Activated naive CD8-positive, alpha-beta T cell treated with anti-CD3 and anti-CD28 coated beads, Interleukin-2, amount 10 ng/mL, durations not matched to agents 7 days and 5 days (primary cell): ENCODE measurements at regions not wholly inside any gene's neighbourhood (a gene's known extent, or its start where the extent isn't known, plus 50 kb on each side); places are given as distances from the start of the nearest gene placed in this dataset.

Source experiments
- ATAC-seq: fragments of 150-1000 bp; cut with Tn5 transposase; one replicate; pipeline ENCODE4 v1.10.0; 2021; ENCODE audit warnings: low read depth, moderate library complexity
- POLR2A ChIA-PET: fragments of 350-600 bp; sonication (Branson Sonifier 250); formaldehyde crosslinking; loops from one replicate; lab custom pipeline; 2021; ENCODE audit warnings: antibody characterized with exemption; lab: Charles Lee
- DNase-seq: peaks from one replicate; pipeline ENCODE4 v3.0.0; 2021
- H3K27ac Mint-ChIP-seq: one replicate; pipeline ENCODE4 v1.8.0; 2022; ENCODE audit warnings: mild to moderate bottlenecking, mixed read lengths
- H3K27me3 Mint-ChIP-seq: one replicate; pipeline ENCODE4 v1.8.0; 2022; ENCODE audit warnings: mild to moderate bottlenecking, moderate library complexity, mixed read lengths
- H3K36me3 Mint-ChIP-seq: one replicate; pipeline ENCODE4 v1.8.0; 2021; ENCODE audit warnings: mild to moderate bottlenecking, mixed read lengths
- H3K4me1 Mint-ChIP-seq: one replicate; pipeline ENCODE4 v1.8.0; 2021; ENCODE audit warnings: mixed read lengths
- H3K4me3 Mint-ChIP-seq: one replicate; pipeline ENCODE4 v1.8.0; 2022; ENCODE audit warnings: mild to moderate bottlenecking, moderate library complexity, mixed read lengths
- H3K9me3 Mint-ChIP-seq: one replicate; pipeline ENCODE4 v1.8.0; 2021; ENCODE audit warnings: mixed read lengths

DNA sequence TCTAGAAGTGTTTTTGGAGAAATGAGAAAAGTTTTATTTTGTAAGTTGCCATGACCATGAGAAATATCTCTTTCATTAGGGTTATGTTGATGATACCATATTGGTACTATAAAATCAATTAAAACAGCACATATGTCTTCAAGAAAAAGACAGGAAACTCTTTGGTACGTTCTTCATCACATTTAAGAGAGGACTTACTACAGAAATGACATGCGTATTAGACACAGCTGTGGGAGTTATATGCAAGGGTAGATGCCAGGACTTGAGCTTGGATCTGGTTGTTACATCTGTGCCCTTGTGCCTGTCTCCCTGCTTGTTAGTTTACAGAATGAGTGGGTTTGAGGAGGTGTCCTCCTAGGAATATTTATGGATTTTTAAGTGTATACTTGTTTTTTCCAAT is 103.4 kb upstream of the P2RY1 start:
- DNase-seq (no peak), ATAC-seq (no peak)
- POLR2A ChIA-PET, result no interaction called here
- peaks cover 2% of the 10 kb centered on the region for H3K9me3 Mint-ChIP-seq
- peaks cover 18% of the 10 kb centered on the region for H3K27me3 Mint-ChIP-seq
- H3K36me3 Mint-ChIP-seq, result peaks cover 1% of the 10 kb centered on the region
- no peak overlapping the region for H3K27ac Mint-ChIP-seq
- H3K4me1 Mint-ChIP-seq, result peaks cover 3% of the 10 kb centered on the region
- no peak overlapping the region for H3K4me3 Mint-ChIP-seq

DNA sequence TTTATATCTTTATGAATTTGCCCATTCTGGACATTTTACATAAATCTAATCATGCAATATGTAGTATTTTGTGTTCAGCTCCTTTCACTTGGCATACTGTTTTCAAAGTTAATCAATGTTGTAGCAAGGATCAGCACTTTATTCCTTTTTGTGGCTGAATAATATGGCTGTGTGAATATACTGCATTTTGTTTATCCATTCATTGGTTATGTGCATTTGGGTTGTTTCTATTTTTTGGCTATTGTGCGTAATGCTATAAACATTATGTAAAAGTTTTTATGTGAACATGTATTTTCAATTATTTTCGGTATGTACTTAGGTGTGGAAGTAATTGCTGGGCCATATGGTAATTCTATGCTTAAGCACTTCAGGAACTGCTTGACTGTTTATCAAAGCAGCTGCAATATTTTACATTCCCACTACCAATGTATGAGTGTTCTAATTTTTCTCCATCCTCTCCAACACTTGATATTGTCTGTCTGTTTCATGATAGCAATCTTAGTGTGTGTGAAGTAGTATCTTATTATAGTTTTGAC is 101.3 kb upstream of the P2RY1 start:
- Mint-ChIP-seq H3K9me3 (no peaks in the 10 kb centered on the region), H3K27ac (no peak overlapping the region), H3K36me3 (no peaks in the 10 kb centered on the region), H3K4me3 (no peak overlapping the region), H3K4me1 (peaks cover 11% of the 10 kb centered on the region), H3K27me3 (peaks cover 18% of the 10 kb centered on the region)
- ATAC-seq (no peak), DNase-seq (no peak)
- POLR2A ChIA-PET, result no interaction called here

DNA sequence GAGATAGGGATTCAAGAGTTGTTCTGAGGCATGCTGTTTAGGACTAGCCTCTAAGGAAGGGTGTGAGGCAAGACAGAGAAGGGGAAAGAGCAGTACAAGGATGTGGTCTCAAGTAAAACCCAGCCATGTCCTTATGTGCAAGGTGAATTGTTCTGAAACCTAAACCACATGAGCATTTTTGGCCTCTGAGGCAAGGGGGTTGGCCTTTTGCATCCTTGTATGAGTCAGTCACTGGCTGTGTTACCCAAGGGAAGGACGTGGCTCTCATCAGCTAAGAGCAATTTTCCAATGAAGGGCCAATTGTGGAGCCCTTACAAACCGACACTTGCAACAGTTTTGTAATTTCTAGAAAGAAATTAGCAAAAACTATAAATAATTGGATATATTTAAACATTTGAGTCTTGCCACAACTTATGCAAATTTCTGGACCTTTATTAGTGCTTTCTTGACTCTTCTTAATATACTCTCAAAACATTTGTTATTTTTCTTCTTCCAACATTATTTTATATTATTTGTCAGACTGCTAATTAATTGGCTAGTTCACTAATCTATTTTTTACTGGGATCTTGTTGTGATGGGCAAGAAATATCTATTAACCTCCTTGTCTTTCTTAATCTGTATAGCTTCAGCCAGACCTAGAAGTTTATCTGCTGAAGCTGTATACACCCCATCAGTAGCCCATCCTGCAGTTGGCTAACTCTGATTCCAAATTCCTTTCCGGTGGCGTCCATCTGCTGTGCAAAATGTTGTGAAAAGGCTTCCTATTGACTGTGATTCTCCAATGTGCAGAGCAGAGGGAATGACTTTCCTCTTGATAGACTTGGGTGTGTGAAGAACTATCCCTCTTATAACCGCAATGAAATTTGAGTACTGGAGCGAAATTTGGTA is 97.7 kb upstream of the P2RY1 start:
- H3K27ac Mint-ChIP-seq, result no peak overlapping the region
- DNase-seq (no peak), ATAC-seq (peak; percentile 94)
- H3K4me3 Mint-ChIP-seq, result no peak overlapping the region
- H3K9me3 Mint-ChIP-seq, result no peaks in the 10 kb centered on the region
- POLR2A ChIA-PET, result interaction anchor here (1.0 kb wide), 1 partner anchor 231 kb away, joined by 3 read pairs; no protein-coding TSS in a partner anchor
- H3K4me1 Mint-ChIP-seq, result peaks cover 14% of the 10 kb centered on the region
- H3K36me3 Mint-ChIP-seq, result no peaks in the 10 kb centered on the region
- peaks cover 23% of the 10 kb centered on the region for H3K27me3 Mint-ChIP-seq

DNA sequence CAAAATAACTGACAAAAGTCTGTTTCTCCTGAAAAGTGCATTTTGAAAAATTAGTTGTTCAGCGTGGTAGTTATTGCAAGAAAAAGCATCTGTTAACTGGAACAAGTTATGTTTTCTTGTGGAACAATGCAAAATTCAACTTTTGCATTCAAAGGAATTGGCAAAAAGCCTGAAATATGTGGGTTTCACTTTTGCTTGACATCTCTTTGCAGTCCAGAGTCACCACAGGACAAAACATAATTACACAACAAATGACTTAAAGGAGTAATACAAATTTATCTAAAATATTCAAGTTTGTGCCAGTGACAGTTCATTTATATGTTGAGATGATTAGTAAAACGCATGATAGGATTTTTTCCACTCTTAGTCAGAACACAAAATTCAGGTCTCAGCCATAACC is 96.3 kb upstream of the P2RY1 start:
- H3K27me3 Mint-ChIP-seq, result peaks cover 25% of the 10 kb centered on the region
- H3K27ac Mint-ChIP-seq, result no peak overlapping the region
- H3K4me3 Mint-ChIP-seq, result no peak overlapping the region
- peaks cover 14% of the 10 kb centered on the region for H3K4me1 Mint-ChIP-seq
- ATAC-seq (no peak), DNase-seq (no peak)
- no peaks in the 10 kb centered on the region for H3K9me3 Mint-ChIP-seq
- POLR2A ChIA-PET, result no interaction called here
- no peaks in the 10 kb centered on the region for H3K36me3 Mint-ChIP-seq

DNA sequence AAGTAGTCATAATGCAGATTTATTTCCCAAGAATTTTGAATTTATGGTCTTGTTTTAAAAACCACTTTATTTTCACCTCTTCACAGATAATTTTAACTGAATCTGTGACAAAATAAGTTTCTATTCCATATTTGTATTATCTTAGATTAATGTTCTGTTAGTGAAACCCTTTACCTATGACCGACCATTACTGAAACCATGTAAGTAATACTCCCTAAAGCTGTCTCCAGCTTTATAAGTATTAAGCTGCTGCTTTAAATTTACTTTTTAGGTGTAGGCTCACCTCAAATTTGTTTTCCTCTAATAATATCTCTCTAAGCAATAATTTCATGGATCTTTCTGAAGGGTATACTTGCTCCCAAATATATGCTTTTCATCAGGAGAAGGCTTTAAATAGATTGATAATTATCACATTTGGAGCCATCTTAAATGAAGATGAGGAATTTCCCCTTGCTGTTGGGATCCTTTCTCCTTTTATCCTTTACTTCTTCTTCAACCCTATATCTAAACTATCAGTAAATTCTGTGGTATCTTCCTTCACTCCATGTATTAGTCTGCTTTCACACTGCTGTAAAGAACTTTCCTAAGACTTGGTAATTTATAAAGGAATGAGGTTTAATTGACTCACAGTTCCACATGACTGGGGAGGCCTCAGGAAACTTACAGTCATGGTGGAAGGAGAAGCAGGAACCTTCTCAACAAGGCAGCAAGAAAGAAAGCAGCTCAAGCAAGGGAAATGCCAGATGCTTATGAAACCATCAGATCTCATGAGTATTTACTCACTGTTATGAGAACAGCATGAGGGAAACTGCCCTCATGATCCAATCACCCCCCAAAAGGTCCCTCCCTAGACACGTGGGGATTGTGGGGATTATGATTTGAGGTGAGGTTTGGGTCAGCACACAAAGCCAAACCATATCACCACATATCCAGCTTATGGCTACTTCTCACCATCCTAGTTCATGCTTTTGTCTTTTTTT is 92.3 kb upstream of the P2RY1 start:
- ATAC-seq (no peak), DNase-seq (no peak)
- Mint-ChIP-seq H3K4me1 (peaks cover 7% of the 10 kb centered on the region), H3K4me3 (no peak overlapping the region), H3K36me3 (no peaks in the 10 kb centered on the region), H3K27ac (no peak overlapping the region), H3K27me3 (peaks cover 12% of the 10 kb centered on the region), H3K9me3 (no peaks in the 10 kb centered on the region)
- POLR2A ChIA-PET, result no interaction called here

DNA sequence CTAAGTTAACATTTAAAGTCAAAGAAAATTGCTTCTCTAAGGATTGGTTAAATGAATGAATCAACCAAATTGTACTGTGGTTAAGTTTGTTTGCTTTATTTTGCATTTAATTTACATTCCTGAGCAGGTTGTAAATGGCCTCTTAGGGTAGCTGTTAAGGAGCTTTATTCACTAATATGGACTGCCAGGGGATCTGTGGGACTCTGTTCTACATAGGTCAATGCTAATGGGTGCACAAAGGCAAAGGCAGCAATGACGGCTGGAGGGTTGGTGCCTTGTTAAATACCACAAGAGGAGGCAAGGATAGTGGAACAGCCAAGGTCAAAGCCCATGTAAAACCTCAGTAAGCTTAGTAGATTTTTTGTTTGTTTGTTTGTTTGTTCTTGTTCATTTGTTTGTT is 89.3 kb upstream of the P2RY1 start:
- no peak for DNase-seq
- peaks cover 9% of the 10 kb centered on the region for H3K27me3 Mint-ChIP-seq
- H3K4me3 Mint-ChIP-seq, result no peak overlapping the region
- POLR2A ChIA-PET, result no interaction called here
- no peak for ATAC-seq
- H3K4me1 Mint-ChIP-seq, result no peaks in the 10 kb centered on the region
- H3K9me3 Mint-ChIP-seq, result no peaks in the 10 kb centered on the region
- no peaks in the 10 kb centered on the region for H3K36me3 Mint-ChIP-seq
- H3K27ac Mint-ChIP-seq, result no peak overlapping the region

DNA sequence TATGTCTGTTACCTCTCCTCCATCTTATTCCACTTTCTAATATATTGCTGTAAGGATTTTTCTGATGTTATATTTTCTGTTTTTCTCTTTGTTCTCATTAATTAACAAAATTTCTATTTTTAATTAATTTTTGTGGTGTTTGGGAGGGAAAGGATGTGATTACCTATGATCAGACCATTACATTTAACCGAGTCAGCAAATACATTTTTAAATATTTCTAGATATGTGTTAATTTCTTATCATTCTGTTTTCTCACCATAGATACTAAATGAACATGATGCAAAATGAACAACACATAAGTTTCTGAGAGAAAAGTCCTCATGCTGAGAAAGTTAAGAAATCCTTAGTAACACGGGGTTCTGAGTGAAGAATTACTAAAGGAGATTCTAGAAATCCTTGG is 80.6 kb upstream of the P2RY1 start:
- Mint-ChIP-seq H3K36me3 (no peaks in the 10 kb centered on the region), H3K9me3 (no peaks in the 10 kb centered on the region), H3K27ac (no peak overlapping the region), H3K4me1 (no peaks in the 10 kb centered on the region), H3K27me3 (peaks cover 8% of the 10 kb centered on the region), H3K4me3 (no peak overlapping the region)
- POLR2A ChIA-PET, result no interaction called here
- DNase-seq (no peak), ATAC-seq (no peak)

DNA sequence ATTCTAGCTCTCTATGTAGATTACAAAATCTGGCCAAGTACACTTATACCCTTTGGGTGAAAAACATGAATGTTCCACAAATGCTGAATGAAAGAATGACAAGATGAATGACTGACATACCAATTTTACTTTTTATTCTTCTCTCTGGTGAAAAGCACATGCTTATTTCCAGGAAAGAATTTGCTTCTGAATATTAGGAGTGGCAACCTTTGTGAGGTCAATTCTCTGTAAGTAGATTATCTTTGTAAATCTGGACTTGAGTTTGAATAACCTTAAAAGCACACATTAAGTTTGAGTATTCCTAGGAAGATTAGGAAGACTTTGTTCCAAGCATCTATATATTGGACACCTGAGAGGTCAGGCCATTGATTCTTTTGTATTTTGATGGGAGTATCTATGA is 78.1 kb upstream of the P2RY1 start:
- Mint-ChIP-seq H3K27me3 (peaks cover 6% of the 10 kb centered on the region), H3K4me1 (no peaks in the 10 kb centered on the region), H3K9me3 (no peaks in the 10 kb centered on the region), H3K36me3 (no peaks in the 10 kb centered on the region), H3K27ac (no peak overlapping the region), H3K4me3 (no peak overlapping the region)
- ATAC-seq (no peak), DNase-seq (no peak)
- POLR2A ChIA-PET, result no interaction called here

DNA sequence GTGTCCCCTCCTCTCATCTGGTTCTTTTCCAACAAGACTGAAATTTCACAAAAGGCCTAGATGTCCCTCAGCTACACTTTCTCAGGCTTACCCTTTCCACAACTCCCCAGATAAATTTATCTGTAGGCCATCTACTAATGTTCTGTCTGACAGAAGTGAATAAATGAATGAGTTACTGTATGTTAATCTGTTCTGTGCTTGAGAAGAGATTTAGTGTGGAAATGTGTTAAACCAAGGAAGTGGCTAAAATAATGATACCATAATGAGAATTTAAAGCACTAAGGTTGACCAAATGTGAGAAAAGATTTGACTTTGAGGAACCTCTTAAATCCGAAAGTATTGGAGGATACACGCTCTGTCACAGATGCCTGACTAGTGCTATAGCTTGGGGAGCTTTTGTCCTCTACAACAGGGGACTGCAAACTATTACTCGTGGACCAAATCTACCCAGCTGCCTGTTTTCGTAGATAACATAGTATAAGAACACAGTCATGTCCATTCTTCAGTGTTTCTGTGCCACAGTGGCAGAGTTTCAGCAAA is 74.8 kb upstream of the P2RY1 start:
- H3K27me3 Mint-ChIP-seq, result no peaks in the 10 kb centered on the region
- H3K36me3 Mint-ChIP-seq, result no peaks in the 10 kb centered on the region
- DNase-seq (no peak), ATAC-seq (no peak)
- no peak overlapping the region for H3K27ac Mint-ChIP-seq
- H3K4me1 Mint-ChIP-seq, result no peaks in the 10 kb centered on the region
- no peak overlapping the region for H3K4me3 Mint-ChIP-seq
- POLR2A ChIA-PET, result no interaction called here
- H3K9me3 Mint-ChIP-seq, result peaks cover 2% of the 10 kb centered on the region

DNA sequence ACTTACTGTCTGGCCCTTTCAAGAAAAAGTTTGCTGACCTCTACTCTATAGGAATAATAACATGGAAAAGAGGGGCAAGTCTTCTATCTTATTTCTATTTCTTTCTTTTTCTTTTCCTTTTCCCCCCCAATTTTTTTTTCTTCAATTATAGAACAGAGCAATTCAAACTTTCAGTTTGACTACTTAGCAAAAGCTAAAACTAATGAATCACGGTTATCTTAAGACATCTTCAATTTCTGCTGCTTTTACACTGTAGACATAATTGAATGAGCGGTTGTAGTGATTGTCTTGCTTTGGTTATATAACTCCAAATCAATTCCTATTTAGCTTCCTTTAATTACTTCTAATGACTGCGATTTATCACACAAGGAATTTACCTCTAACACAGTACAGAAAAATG is 74.3 kb upstream of the P2RY1 start:
- Mint-ChIP-seq H3K27ac (no peak overlapping the region), H3K9me3 (peaks cover 2% of the 10 kb centered on the region), H3K36me3 (no peaks in the 10 kb centered on the region), H3K27me3 (no peaks in the 10 kb centered on the region), H3K4me3 (no peak overlapping the region), H3K4me1 (no peaks in the 10 kb centered on the region)
- DNase-seq (no peak), ATAC-seq (no peak)
- POLR2A ChIA-PET, result no interaction called here

DNA sequence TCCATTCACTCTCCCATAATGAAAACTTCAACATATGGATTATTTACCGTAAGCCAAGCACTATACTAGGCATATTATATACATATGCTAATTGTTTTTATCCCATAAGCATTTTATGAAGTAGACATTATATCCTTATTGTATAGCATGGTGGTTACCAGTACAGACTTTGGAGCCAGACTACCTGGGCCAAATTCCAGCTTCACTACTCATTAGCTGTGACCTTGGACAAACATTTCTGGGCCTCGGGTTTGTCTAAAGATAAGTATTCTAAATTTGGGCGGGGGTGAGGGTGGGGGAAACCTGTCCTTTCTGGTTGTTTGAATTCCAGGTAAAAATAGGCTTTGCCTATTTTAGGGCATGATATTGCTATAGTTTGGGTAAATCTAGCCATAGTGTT is 66.5 kb upstream of the P2RY1 start:
- Mint-ChIP-seq H3K36me3 (no peaks in the 10 kb centered on the region), H3K27ac (no peak overlapping the region), H3K27me3 (peaks cover 2% of the 10 kb centered on the region), H3K4me1 (no peaks in the 10 kb centered on the region), H3K4me3 (no peak overlapping the region), H3K9me3 (peaks cover 2% of the 10 kb centered on the region)
- ATAC-seq (no peak), DNase-seq (no peak)
- POLR2A ChIA-PET, result no interaction called here

DNA sequence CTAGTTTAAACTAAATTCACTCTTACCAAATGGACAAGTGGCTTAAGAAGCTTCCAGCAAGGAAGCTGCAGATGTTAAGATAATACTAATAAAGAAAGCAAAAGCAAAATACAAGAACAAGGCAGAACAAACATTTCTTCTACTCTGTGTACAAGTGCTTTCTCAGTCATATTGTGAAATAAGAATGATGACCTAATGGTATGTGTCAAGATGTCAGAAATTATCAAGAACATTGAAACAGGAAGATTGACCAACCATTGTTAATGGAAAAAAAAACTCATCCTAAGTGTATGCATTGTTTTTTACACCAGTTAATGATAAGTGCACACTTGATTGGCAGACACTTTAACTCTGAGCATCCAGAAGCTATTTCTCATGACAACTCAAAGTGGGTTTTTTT is 65.4 kb upstream of the P2RY1 start:
- POLR2A ChIA-PET, result no interaction called here

DNA sequence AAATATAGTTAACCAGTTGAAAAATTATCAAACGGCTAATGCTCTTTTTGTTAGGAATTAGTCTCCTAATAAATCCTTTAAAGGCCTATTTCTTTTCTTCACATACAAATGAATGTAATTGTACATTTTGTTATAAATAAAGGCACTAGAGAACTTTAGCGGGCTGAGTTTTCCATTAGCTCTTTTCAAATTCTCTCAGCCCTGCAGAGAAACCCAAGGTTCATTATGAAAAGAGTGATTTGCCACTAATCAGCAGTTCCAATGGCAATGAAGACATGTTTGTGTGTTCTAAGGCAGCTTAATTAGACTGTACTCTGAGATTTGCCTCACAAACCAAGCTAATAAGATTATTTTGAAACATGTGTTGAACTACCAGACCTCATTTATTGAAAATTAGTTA is 64.6 kb upstream of the P2RY1 start:
- POLR2A ChIA-PET, result no interaction called here
- DNase-seq, result no peak
- H3K9me3 Mint-ChIP-seq, result no peaks in the 10 kb centered on the region
- ATAC-seq, result no peak
- H3K4me1 Mint-ChIP-seq, result no peaks in the 10 kb centered on the region
- H3K4me3 Mint-ChIP-seq, result no peak overlapping the region
- no peak overlapping the region for H3K27ac Mint-ChIP-seq
- no peaks in the 10 kb centered on the region for H3K36me3 Mint-ChIP-seq
- peaks cover 2% of the 10 kb centered on the region for H3K27me3 Mint-ChIP-seq

More for the DNA sequence above, 65.4 kb upstream of the P2RY1 start:
- no peak for DNase-seq
- Mint-ChIP-seq H3K4me1 (no peaks in the 10 kb centered on the region), H3K4me3 (no peak overlapping the region), H3K9me3 (no peaks in the 10 kb centered on the region), H3K36me3 (no peaks in the 10 kb centered on the region), H3K27me3 (peaks cover 2% of the 10 kb centered on the region), H3K27ac (no peak overlapping the region)
- no peak for ATAC-seq
